HUDEP-2 (cell line): ENCODE measurements at regions not wholly inside any gene's neighbourhood (a gene's known extent, or its start where the extent isn't known, plus 50 kb on each side); places are given as distances from the start of the nearest gene placed in this dataset.
"Not testable (repeated sequence)": the region's sequence is repeated elsewhere in the genome, so short reads cannot be mapped to it uniquely, and the experiment has no call there.

ENCODE experiments used
- DNase-seq, 76 experiments: peaks; one replicate each; lab custom pipeline; 2025; ENCODE audit not compliant: unreplicated experiment in 76 of 76; lab: John Stamatoyannopoulos, UW

- no peak for DNase-seq
Measured at GRCh38 chr5:163108351-163108750, 329.0 kb upstream of the CCNG1 start.

GRCh38 chr5:163115011-163115410, 322.4 kb upstream of the CCNG1 start:
- DNase-seq: no peak

- DNase-seq: not testable (repeated sequence)
Measured at GRCh38 chr5:163116618-163117017, 320.8 kb upstream of the CCNG1 start.

- no peak for DNase-seq
Measured at GRCh38 chr5:163134061-163134460, 303.3 kb upstream of the CCNG1 start.

- DNase-seq: no peak
Measured at GRCh38 chr5:163135849-163136248, 301.5 kb upstream of the CCNG1 start.

GRCh38 chr5:163161512-163161911, 275.9 kb upstream of the CCNG1 start:
- DNase-seq: no peak

GRCh38 chr5:163162645-163163044, 274.8 kb upstream of the CCNG1 start:
- DNase-seq: no peak

GRCh38 chr5:163163858-163164257, 273.5 kb upstream of the CCNG1 start:
- no peak for DNase-seq

- DNase-seq: no peak
Measured at GRCh38 chr5:163165277-163165676, 272.1 kb upstream of the CCNG1 start.

GRCh38 chr5:163170161-163170560, 267.2 kb upstream of the CCNG1 start:
- not testable (repeated sequence) for DNase-seq

GRCh38 chr5:163172540-163173338, 264.7 kb upstream of the CCNG1 start:
- no peak for DNase-seq

- DNase-seq: no peak
Measured at GRCh38 chr5:163177971-163178370, 259.4 kb upstream of the CCNG1 start.

GRCh38 chr5:163185315-163185714, 252.1 kb upstream of the CCNG1 start:
- DNase-seq: no peak

- DNase-seq: no peak
Measured at GRCh38 chr5:163189023-163189553, 248.3 kb upstream of the CCNG1 start.

GRCh38 chr5:163190283-163190682, 247.1 kb upstream of the CCNG1 start:
- no peak for DNase-seq

GRCh38 chr5:163190784-163191183, 246.6 kb upstream of the CCNG1 start:
- no peak for DNase-seq

GRCh38 chr5:163193886-163194285, 243.5 kb upstream of the CCNG1 start:
- no peak for DNase-seq

GRCh38 chr5:163205645-163206044, 231.8 kb upstream of the CCNG1 start:
- no peak for DNase-seq

GRCh38 chr5:163221581-163221980, 215.8 kb upstream of the CCNG1 start:
- DNase-seq: no peak

GRCh38 chr5:163222982-163223381, 214.4 kb upstream of the CCNG1 start:
- DNase-seq: no peak

- DNase-seq: no peak
Measured at GRCh38 chr5:163244445-163244987, 192.9 kb upstream of the CCNG1 start.

GRCh38 chr5:163245584-163245983, 191.8 kb upstream of the CCNG1 start:
- DNase-seq: no peak
